ENCODE measurements at regions not wholly inside any gene's neighbourhood (a gene's known extent, or its start where the extent isn't known, plus 50 kb on each side); places are given as distances from the start of the nearest gene placed in this dataset.
A peak's percentile ranks its signal among the peaks of the same experiment; 100 is the strongest.

- intact Hi-C loops (cut with DNase I), result no loop called here
- 68 to 76% methylated on average over 5 of the region's 5 CpGs for WGBS, 2 donors
Observed at GRCh38 chr9:80074439-80074838, 502.7 kb downstream of the TLE4 start.

GRCh38 chr9:80072451-80072850 lies 500.7 kb downstream of the TLE4 start:
- TF ChIP-seq POLR2A (IDR thresholded peaks at IDR 0.05) (no peak), EP300 (IDR thresholded peaks at IDR 0.05) (no peak), POLR2AphosphoS5 (IDR thresholded peaks at IDR 0.05) (no peak)
- TF ChIP-seq, protein P1, sequence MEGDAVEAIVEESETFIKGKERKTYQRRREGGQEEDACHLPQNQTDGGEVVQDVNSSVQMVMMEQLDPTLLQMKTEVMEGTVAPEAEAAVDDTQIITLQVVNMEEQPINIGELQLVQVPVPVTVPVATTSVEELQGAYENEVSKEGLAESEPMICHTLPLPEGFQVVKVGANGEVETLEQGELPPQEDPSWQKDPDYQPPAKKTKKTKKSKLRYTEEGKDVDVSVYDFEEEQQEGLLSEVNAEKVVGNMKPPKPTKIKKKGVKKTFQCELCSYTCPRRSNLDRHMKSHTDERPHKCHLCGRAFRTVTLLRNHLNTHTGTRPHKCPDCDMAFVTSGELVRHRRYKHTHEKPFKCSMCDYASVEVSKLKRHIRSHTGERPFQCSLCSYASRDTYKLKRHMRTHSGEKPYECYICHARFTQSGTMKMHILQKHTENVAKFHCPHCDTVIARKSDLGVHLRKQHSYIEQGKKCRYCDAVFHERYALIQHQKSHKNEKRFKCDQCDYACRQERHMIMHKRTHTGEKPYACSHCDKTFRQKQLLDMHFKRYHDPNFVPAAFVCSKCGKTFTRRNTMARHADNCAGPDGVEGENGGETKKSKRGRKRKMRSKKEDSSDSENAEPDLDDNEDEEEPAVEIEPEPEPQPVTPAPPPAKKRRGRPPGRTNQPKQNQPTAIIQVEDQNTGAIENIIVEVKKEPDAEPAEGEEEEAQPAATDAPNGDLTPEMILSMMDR (IDR thresholded peaks at IDR 0.05), result no peak
- 86 to 87% methylated on average over 3 of the region's 3 CpGs for WGBS, 2 donors
- Histone ChIP-seq H3K27me3 (no peaks in the 10 kb centered on the region), H3K36me3 (no peaks in the 10 kb centered on the region), H3K27ac (no peak overlapping the region), H3K9me3 (no peaks in the 10 kb centered on the region), H3K4me1 (peaks cover 0 to 15% (median 8%) of the 10 kb centered on the region in 4 donors), H3K4me3 (no peak overlapping the region)
- intact Hi-C loops (cut with DNase I), result no loop called here
- no peak for DNase-seq

More at GRCh38 chr9:80074439-80074838, 502.7 kb downstream of the TLE4 start:
- H3K27ac ChIP-seq, result no peak overlapping the region
- H3K36me3 ChIP-seq, result no peaks in the 10 kb centered on the region
- H3K4me3 ChIP-seq, result no peak overlapping the region
- no peaks in the 10 kb centered on the region for H3K9me3 ChIP-seq
- DNase-seq, result no peak
- no peaks in the 10 kb centered on the region for H3K27me3 ChIP-seq
- TF ChIP-seq, protein P1 (IDR thresholded peaks at IDR 0.05), result no peak
- TF ChIP-seq POLR2AphosphoS5 (IDR thresholded peaks at IDR 0.05) (no peak), EP300 (IDR thresholded peaks at IDR 0.05) (no peak), POLR2A (IDR thresholded peaks at IDR 0.05) (no peak)
- H3K4me1 ChIP-seq, result peaks cover 0 to 15% (median 8%) of the 10 kb centered on the region in 4 donors

DNA sequence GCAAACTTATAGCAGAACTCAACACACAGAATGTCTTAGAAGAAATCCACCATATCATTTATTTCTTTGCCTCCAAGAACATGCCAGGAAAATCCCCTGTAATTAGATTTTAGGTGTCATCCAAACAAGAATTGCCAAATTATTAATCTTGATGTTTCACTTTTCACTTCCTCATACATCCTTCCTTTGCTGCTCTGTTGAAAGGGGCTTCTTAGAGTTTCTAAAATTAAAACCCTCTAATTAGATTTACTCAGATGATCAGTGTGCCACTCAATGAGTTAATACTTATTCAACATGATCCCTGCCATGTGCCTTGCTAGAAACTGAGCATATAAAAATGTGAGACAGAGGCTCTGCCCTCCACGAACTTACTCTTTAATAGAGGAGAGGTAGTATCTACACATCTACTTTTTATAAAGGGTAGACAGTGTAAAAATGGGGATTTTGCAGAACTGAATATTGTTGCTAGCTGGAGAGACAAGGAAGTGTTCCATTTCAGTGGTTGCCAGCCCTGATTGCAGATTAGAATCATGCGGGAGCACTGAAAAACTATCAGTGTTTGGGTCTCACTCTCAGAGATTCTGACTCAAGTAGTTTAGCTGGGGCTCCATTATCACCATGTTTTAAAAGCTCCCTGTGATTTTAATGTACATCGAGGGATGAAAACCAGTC lies 498.4 kb downstream of the TLE4 start:
- intact Hi-C loops (cut with DNase I), result no loop called here
- Histone ChIP-seq H3K27me3 (no peaks in the 10 kb centered on the region), H3K27ac (no peak overlapping the region), H3K36me3 (no peaks in the 10 kb centered on the region), H3K9me3 (no peaks in the 10 kb centered on the region), H3K4me1 (peaks cover 0 to 15% (median 8%) of the 10 kb centered on the region in 4 donors), H3K4me3 (no peak overlapping the region)
- TF ChIP-seq POLR2A (IDR thresholded peaks at IDR 0.05), result no peak
- TF ChIP-seq POLR2AphosphoS5 (IDR thresholded peaks at IDR 0.05), result no peak
- TF ChIP-seq, protein P1 (IDR thresholded peaks at IDR 0.05), result no peak
- no peak for TF ChIP-seq EP300 (IDR thresholded peaks at IDR 0.05)
- DNase-seq, result no peak
- 78 to 90% methylated on average over 3 of the region's 3 CpGs for WGBS, 2 donors

GRCh38 chr9:80066931-80067330 lies 495.2 kb downstream of the TLE4 start:
- Histone ChIP-seq H3K27ac (no peak overlapping the region), H3K36me3 (no peaks in the 10 kb centered on the region), H3K4me1 (peaks cover 0 to 10% (median 6%) of the 10 kb centered on the region in 4 donors), H3K27me3 (no peaks in the 10 kb centered on the region), H3K4me3 (no peak overlapping the region), H3K9me3 (no peaks in the 10 kb centered on the region)
- DNase-seq, result no peak
- intact Hi-C loops (cut with DNase I), result no loop called here
- TF ChIP-seq POLR2A (IDR thresholded peaks at IDR 0.05) (no peak), EP300 (IDR thresholded peaks at IDR 0.05) (no peak)
- 46 to 70% methylated on average over 5 of the region's 5 CpGs for WGBS, 2 donors

DNA sequence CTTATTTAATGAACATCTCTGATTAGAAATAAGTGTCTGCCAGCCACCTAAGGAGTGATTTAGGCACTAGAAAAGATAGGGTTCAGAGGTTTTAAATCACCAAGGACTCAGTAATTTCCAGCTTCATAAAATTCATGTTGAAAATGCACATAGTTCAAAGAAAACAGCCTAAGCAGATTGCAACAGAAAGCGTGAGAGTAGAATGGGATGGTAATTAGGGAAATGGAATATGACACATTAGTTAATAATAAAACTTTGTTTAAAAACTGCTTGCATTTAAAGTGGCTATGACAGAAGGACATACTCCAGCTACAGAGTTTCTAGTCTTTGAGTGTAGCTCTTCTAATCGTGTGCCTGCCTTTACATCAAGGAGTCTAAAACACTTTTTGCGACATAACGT lies 490.8 kb downstream of the TLE4 start:
- Histone ChIP-seq H3K4me1 (peaks cover 0 to 17% (median 11%) of the 10 kb centered on the region in 4 donors), H3K36me3 (no peaks in the 10 kb centered on the region), H3K27ac (peak overlapping the region in 3 of 4 donors; percentile 39 to 76 (median 51)), H3K4me3 (no peak overlapping the region), H3K9me3 (peaks cover 0 to 6% (median 2%) of the 10 kb centered on the region in 4 donors), H3K27me3 (no peaks in the 10 kb centered on the region)
- DNase-seq, result no peak
- intact Hi-C loops (cut with DNase I), result no loop called here
- no peak for TF ChIP-seq POLR2A (IDR thresholded peaks at IDR 0.05)
- no peak for TF ChIP-seq POLR2AphosphoS5 (IDR thresholded peaks at IDR 0.05)
- TF ChIP-seq EP300 (IDR thresholded peaks at IDR 0.05), result no peak
- TF ChIP-seq, protein P1 (IDR thresholded peaks at IDR 0.05), result no peak
- WGBS, 2 donors, result 80 to 90% methylated on average over 4 of the region's 4 CpGs

Data from sigmoid colon (tissue), 6 donors.